HG02884 (cell line): ENCODE measurements at regions not wholly inside any gene's neighbourhood (a gene's known extent, or its start where the extent isn't known, plus 50 kb on each side); places are given as distances from the start of the nearest gene placed in this dataset.

Experiments
- ATAC-seq: cut with Tn5 transposase; IDR thresholded peaks from one replicate; pipeline ENCODE4 v1.9.1; 2021; ENCODE audit warnings: mild to moderate bottlenecking, moderate library complexity; ENCODE audit not compliant: unreplicated experiment

GRCh38 chr2:156695020-156695419 lies 258.8 kb downstream of the GPD2 start:
- ATAC-seq, result no peak

DNA sequence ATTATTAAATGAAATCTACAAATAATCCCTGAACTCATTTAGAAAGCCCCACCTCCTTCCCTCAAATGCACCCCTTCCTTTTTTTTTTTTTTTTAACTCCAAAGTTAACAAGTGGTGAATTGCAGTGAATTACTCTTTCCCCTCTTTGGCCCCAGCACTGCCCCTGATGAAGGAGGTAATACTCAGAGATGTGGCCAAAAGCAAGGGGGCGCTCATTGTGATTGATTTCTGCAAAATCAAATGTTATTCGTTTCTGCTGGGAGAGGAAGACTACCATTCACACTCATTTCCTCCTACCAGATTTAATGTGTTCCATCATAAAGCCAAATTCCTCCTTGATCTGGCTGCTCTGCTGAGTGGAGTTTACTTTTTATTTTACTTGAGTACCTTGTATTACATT lies 259.4 kb downstream of the GPD2 start:
- no peak for ATAC-seq

- no peak for ATAC-seq
Measured at GRCh38 chr2:156697906-156698305, 261.7 kb downstream of the GPD2 start.

GRCh38 chr2:156700681-156701080 lies 264.5 kb downstream of the GPD2 start:
- no peak for ATAC-seq

DNA sequence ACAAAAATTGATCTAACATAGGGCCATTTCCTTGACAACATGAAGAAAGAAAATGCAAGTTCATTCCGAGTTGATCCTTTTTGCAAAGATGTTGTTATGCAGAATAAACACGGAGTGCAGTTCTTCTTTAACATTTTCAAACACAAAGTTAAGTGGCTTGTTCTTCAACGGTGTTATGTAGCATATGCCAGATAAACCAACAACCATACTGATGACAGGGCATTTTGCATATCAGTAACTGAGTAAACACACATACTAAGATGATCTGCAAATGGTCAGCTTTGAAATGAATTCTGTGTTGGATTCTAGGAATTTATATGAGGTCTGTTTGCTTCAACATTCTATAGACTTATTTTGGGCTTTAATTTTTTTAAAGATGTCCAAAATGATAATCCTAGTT lies 266.4 kb downstream of the GPD2 start:
- no peak for ATAC-seq

DNA sequence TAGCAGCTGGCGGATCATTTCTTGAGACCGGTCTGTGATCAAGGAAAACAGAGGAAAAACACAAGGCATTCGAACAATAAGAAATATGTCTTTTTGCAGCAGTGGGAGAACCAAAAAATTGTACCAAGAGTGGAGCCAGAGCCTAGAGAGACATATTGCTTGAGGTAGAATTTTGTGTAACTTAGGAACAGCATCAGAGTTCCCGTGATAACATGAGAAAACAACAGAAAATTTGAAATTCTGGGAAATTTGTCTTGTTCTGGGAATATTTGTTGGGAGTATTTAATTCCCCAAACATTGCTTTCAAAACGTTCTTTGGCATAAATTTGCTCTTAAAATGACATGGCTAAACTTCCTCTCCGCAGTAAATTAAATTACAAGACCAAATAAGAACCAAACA lies 267.5 kb downstream of the GPD2 start:
- ATAC-seq, result no peak

GRCh38 chr2:156704132-156704531 lies 268.0 kb downstream of the GPD2 start:
- ATAC-seq, result no peak

GRCh38 chr2:156704617-156705016 lies 268.4 kb downstream of the GPD2 start:
- no peak for ATAC-seq

GRCh38 chr2:156706576-156706975 lies 270.4 kb downstream of the GPD2 start:
- no peak for ATAC-seq

GRCh38 chr2:156708051-156708450 lies 271.9 kb downstream of the GPD2 start:
- no peak for ATAC-seq

DNA sequence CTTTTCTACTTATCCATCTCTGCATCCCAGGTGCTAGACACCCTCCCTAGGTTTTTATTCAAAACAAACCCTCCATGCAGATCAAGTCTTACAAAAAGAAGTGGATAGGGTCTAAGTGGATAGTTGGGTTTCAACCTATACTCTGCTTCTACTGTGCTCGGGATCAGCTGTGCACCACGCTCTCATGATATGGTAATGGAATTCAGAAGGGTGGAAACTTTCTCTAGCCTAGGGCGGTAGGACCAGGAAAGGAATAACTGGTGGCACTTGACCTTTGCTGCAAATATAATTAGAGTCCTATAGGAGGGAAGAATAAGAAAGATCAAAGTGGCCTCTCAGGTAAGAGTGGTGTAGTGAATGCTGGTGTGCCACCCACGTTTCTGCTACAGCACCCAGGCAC lies 272.9 kb downstream of the GPD2 start:
- no peak for ATAC-seq

DNA sequence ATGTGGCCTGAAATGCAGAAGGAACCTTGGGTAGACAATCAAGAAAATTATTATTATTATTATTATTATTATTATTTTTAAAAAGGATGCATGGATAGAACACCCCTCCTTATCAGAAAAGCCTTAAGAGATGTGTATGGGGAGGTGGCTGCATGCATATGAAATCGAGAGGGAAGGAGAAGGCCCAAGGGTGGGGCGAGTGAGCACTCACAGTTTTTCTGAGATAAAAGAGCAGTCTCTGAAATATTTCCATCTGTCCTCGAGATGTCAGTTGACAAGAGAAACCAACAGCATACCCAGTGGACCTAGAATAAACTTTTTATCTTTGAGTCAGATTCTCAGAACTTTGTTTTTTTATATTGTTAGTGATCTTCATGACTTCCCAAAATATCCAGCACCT lies 282.9 kb downstream of the GPD2 start:
- ATAC-seq, result no peak

GRCh38 chr2:156727867-156728266 lies 291.7 kb downstream of the GPD2 start:
- ATAC-seq, result no peak

GRCh38 chr2:156728328-156728727 lies 292.1 kb downstream of the GPD2 start:
- no peak for ATAC-seq

DNA sequence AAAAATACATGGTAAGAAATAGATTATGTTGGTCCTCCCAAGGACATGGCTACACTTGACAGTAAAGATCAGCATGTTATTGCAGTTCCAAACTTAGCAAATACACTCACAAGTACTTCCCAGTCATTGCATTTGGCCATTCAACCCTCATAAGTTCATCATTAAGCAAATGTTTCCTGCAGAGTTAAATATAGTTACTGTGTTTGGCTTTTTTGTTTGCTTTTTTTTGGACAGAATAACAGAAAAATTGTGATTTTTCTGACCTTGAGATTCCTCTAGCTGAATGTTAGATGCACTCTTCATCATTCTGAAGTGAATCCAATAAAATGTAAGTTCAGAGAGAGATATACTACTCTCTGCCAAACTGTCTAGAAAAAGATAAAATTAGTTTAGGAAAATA lies 295.3 kb downstream of the GPD2 start:
- ATAC-seq, result no peak

DNA sequence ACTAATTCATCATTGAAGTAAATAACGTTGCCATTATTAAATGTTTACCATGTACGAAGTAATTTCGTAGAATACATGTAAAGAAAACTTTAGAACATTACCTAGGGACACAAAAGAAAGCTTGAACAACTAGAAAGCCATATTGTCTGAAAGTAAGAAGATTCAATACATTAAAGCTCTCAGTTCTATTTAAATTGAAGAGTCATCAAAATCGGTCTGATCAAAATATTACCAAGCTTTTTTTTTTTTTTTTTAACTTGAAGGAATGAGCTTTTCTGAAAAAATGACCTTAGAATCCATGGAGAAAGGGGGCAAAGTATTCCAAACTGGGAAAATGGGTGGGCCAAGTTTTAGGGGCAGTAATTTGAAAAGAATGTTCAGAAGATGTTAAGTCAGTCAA lies 300.8 kb downstream of the GPD2 start:
- ATAC-seq, result no peak

DNA sequence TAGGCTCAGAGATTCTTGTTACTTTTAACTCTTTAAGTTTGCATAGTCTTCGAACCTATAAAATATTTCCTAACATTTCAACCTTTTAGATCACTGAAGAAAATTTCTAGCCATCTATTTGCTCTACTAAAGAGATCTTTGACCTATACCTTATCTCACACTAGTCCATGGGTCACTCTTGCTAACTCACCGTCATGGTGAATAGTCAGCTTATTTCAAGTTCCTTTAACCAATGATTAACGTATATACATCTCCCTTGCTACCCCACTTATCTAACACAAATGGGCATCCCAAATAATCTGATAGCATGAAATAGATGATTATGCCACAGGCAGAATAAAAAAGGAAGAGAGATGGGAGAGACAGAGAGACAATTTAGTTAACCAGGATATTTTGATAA lies 303.1 kb downstream of the GPD2 start:
- ATAC-seq, result no peak

GRCh38 chr2:156745619-156746018 lies 309.4 kb downstream of the GPD2 start:
- no peak for ATAC-seq

GRCh38 chr2:156748221-156748620 lies 312.0 kb downstream of the GPD2 start:
- no peak for ATAC-seq

GRCh38 chr2:156752042-156752441 lies 315.9 kb downstream of the GPD2 start:
- ATAC-seq, result no peak

GRCh38 chr2:156753766-156754165 lies 317.6 kb downstream of the GPD2 start:
- no peak for ATAC-seq

GRCh38 chr2:156756516-156756915 lies 320.3 kb downstream of the GPD2 start:
- ATAC-seq, result no peak

- ATAC-seq, result no peak
Measured at GRCh38 chr2:156763174-156763573, 327.0 kb downstream of the GPD2 start.

DNA sequence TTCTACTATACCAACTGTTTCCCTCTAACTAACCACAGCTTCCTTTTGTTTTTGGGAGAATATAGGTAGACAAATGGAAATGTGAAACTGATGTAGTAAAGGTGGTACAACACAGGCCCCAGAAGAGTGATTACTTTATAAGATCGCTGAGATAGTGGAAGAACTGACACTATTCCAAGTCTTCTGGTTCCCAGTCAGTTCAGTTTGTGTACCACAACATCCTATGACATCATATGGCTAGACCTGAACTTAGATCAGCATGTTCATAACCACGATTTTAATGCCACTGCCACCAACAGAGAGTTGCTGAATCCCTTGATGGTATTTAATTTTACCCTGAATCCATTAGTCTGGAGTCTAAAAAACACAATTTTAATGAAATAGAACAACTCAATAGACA lies 328.9 kb downstream of the GPD2 start:
- no peak for ATAC-seq
